DMS114 treated with DMSO at 0.1 percent for 48 hours (cell line): ENCODE measurements at regions not wholly inside any gene's neighbourhood (a gene's known extent, or its start where the extent isn't known, plus 50 kb on each side); places are given as distances from the start of the nearest gene placed in this dataset.
"Not testable (repeated sequence)": the region's sequence is repeated elsewhere in the genome, so short reads cannot be mapped to it uniquely, and the experiment has no call there.

ENCODE experiments used
- DNase-seq: peaks from one replicate; lab custom pipeline; 2025; ENCODE audit not compliant: unreplicated experiment; lab: John Stamatoyannopoulos, UW

- no peak for DNase-seq
Measured at GRCh38 chr11:127993788-127994187, 593.6 kb downstream of the ETS1 start.

DNA sequence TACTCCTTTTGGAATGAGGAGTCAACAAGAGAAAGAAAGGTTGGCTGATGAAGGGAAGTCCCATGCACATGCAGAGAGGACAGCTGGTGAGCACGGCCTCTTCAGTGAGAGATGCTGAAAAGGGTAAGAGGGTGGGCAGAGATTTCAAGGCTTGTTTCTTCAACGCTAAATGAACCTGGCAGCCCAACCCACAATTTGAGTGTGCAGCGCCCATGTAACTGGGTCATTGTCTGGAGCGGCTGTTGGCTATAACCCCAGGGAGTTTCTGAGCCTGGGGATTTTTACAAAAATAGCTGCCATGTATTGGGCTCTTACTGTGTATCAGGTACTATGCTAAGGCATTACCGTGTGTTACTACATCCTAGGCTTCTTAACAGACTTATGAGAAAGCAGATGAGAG, 594.1 kb downstream of the ETS1 start:
- no peak for DNase-seq

GRCh38 chr11:127986073-127986472, 601.3 kb downstream of the ETS1 start:
- no peak for DNase-seq

GRCh38 chr11:127972816-127973215, 614.5 kb downstream of the ETS1 start:
- DNase-seq, result no peak

GRCh38 chr11:127971448-127971847, 615.9 kb downstream of the ETS1 start:
- DNase-seq, result no peak

- DNase-seq, result no peak
Measured at GRCh38 chr11:127966821-127967220, 620.5 kb downstream of the ETS1 start.

DNA sequence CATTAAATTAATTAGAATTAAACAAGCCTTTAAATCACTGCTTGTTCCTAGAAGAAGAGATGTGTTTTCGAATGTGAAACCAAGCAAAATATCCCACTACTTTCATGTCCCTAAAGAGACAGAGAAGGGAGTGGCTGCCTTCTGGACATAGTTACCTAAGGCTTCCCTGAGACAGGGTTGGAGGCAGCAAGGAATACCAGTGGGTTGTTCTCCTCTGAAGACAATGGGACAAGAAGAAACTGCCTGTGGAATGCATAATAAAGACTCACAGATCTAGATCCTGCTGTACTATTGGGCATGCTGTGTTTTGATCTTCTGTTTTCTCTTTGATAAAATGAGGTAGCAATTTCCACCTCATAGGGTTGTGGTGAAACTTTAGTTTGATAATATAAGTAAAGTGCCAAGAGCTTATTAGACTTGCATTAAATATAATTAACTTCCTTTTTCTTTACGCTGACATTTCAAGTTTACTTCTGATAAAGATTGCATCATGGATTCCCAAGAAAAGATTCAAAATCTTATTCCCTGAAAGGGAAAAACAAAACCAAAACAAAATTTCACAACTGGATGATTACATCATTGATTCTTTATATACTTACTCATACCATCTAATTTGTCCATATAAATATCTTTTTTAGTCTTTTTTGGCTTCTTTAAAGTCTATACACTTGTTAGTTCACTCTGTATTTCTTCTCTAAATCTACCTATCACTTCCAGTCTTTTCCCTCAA, 621.3 kb downstream of the ETS1 start:
- no peak for DNase-seq

DNA sequence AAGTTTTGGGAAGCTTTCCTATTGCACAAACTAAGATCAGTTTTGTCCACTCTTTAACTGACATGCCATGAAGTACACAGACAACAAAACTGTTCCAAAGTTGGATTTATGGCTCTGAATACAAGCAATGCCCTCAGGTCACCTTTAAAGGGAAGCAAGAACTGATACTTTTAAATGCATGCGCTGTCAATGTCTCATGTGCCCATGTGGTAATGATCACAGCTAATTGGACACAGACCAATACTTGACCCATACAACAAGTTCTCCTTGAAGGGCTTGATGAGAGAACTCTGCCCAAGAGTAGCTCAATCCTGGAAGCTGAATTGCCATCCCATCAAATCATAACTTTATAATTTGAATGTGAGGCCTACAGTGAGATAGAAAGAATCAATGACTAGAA, 624.9 kb downstream of the ETS1 start:
- no peak for DNase-seq

DNA sequence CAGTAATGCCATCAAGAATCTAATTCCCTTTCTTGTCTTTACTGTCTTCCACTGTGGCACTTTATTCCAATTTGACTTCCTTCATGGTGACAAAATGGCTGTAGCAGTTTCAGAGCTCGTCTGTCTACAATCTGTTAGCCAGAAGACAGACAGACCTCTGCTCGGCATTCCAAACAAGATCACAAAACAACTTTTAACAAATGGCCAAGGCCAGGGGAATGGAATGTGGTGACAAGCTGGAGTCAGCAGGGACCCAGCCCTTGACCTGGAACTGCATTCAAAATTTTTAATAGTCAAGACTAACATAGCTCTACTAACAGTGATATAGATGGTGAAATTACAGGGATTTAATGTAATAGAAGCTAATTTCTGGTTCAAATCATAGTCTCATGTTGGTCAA, 637.2 kb downstream of the ETS1 start:
- no peak for DNase-seq

GRCh38 chr11:127943763-127944162, 643.6 kb downstream of the ETS1 start:
- no peak for DNase-seq

- DNase-seq, result no peak
Measured at GRCh38 chr11:127943152-127943551, 644.2 kb downstream of the ETS1 start.

- not testable (repeated sequence) for DNase-seq
Measured at GRCh38 chr11:127941554-127941953, 645.8 kb downstream of the ETS1 start.

DNA sequence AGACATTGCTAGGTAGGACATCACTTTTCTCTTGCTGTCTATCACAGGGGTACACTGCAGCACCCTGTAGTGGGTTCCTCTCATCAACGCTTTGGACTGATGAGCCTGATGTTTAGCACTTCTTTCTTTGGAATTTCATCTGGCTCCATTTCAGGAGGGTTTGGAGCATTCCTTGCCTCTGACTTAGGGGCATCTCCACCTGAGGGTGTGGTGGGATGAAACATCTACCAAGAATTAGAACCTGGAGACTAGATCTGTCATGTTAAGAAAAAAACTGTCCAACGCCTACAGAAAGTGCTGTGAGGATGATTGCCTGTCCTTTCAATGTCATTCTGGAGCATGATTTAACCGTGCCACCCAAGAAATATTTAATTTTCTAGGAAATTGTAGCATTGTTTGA, 648.4 kb downstream of the ETS1 start:
- DNase-seq, result no peak

- DNase-seq, result no peak
Measured at GRCh38 chr11:127935081-127935480, 652.3 kb downstream of the ETS1 start.

- not testable (repeated sequence) for DNase-seq
Measured at GRCh38 chr11:127933961-127934360, 653.4 kb downstream of the ETS1 start.

GRCh38 chr11:127931803-127932202, 655.6 kb downstream of the ETS1 start:
- DNase-seq, result no peak

GRCh38 chr11:127926721-127927120, 660.6 kb downstream of the ETS1 start:
- no peak for DNase-seq

DNA sequence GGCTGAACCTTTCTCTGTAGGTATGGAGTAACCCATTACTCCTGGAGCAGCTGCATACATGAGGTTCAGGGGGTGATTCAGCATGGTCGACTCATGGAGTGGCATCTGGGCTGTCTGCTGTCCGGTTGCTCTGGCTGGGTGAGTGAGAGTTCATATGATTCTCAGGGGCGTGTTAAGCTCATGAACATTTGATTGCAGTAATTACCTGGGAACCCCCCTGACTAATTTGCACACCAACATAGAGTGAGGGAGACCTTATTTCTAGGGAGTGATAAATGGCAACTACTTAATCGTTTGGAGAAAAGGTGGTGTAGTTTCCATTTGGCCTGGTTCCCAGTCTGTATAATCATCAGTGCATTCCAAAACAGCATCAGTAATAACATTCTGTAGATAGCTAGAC, 661.9 kb downstream of the ETS1 start:
- DNase-seq, result no peak

DNA sequence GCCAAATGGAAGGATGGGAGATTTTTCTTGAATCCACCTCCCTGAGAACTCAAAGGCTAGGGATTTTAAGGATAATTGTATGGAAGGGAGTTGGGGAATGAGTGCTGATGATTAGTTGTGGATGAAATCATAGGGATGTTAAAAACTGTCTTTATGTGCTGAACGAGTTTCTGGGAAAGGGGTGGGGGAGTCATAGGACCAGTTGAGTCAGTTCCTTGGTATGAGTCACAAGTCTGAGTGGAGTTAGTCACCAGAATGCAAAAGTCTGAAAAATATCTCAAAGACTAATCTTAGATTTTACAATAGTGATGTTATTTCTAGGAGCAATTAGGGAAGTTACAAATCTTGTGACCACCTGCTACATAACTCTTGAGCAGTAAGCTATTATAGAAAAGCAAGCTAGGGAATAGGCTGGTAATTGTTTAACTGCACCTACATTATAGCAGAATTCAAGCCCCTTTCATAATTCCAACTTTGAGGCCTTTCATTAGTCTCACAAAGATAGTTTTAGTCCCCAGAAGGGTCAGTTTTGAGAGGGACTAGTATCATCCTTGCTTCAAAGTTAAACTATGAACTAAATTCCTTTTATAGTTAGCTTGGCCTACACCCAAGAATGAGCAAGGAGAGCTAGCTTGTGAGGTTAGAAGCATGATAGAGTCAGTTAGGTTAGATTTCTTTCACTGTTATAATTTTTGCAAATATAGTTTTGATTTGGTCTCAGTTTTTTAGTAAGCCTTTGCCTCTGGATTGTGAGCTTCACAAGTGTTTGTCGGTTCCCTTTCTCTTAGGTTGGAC, 668.0 kb downstream of the ETS1 start:
- DNase-seq, result no peak

- no peak for DNase-seq
Measured at GRCh38 chr11:127902382-127902781, 685.0 kb downstream of the ETS1 start.

GRCh38 chr11:127898422-127899365, 688.7 kb downstream of the ETS1 start:
- DNase-seq, result no peak
